B cell (primary cell): ENCODE measurements at regions not wholly inside any gene's neighbourhood (a gene's known extent, or its start where the extent isn't known, plus 50 kb on each side); places are given as distances from the start of the nearest gene placed in this dataset.

ENCODE experiments used
- ATAC-seq: fragments of 200-7000 bp; cut with Tn5 transposase; one replicate; pipeline ENCODE4 v1.10.0; 2021; ENCODE audit warnings: low read depth, mild to moderate bottlenecking, moderate number of reproducible peaks, moderate library complexity
- CTCF ChIA-PET: fragments of 350-600 bp; sonication (Branson Sonifier 250); formaldehyde crosslinking; loops from one replicate; lab custom pipeline; 2021; ENCODE audit warnings: antibody characterized with exemption, inconsistent platforms; lab: Charles Lee
- POLR2A ChIA-PET: fragments of 350-600 bp; sonication (Branson Sonifier 250); formaldehyde crosslinking; loops from one replicate; lab custom pipeline; 2021; ENCODE audit warnings: antibody characterized with exemption; lab: Charles Lee
- DNase-seq: peaks from one replicate; pipeline ENCODE4 v3.0.0; 2013
- H2AFZ ChIP-seq: 2 replicates; pipeline ENCODE4 v1.6.1; 2012; ENCODE audit warnings: mild to moderate bottlenecking, low read depth, low read length; ENCODE audit not compliant: insufficient read depth, poor library complexity, severe bottlenecking
- H3K27ac ChIP-seq, 2 donors: 1 replicate in 1 of 2; 2 replicates in 1 of 2; pipeline ENCODE4 v1.5.1; 2012 to 2013; ENCODE audit warnings: low read length in 2 of 2, mild to moderate bottlenecking in 2 of 2, moderate library complexity in 1 of 2
- H3K27me3 ChIP-seq, 4 experiments: fragments of 200-600 bp in 1 of 4; sonication (generic) in 1 of 4; replicated peaks in 1 of 4; 1 replicate in 2 of 4; 2 replicates in 2 of 4; pipeline versions ENCODE4 v1.6.1 to v1.7.0; 2013 to 2016; ENCODE audit warnings: low read length in 3 of 4, mild to moderate bottlenecking in 2 of 4, mixed read lengths in 1 of 4, moderate library complexity in 1 of 4; ENCODE audit not compliant: insufficient read depth in 4 of 4, control insufficient read depth in 3 of 4; ENCODE audit errors: control extremely low read depth in 1 of 4
- H3K36me3 ChIP-seq, 2 experiments: replicated peaks in 1 of 2; 1 replicate in 1 of 2; 2 replicates in 1 of 2; pipeline versions ENCODE4 v1.6.1 to v1.7.1; 2013; ENCODE audit warnings: low read length in 1 of 2; ENCODE audit not compliant: insufficient read depth in 2 of 2, control insufficient read depth in 1 of 2; ENCODE audit errors: control extremely low read depth in 1 of 2, extremely low read depth in 1 of 2
- H3K4me1 ChIP-seq, 2 donors: fragments of 200-600 bp in 1 of 2; sonication (generic) in 1 of 2; 1 replicate in 1 of 2; 2 replicates in 1 of 2; pipeline versions ENCODE4 v1.5.1 to v1.6.1; 2013 to 2017; ENCODE audit warnings: low read length in 2 of 2; ENCODE audit not compliant: control insufficient read depth in 2 of 2, insufficient read depth in 2 of 2
- H3K4me2 ChIP-seq: replicated peaks from 2 replicates; pipeline ENCODE3; 2012; ENCODE audit warnings: mild to moderate bottlenecking, low read depth, low read length; ENCODE audit not compliant: poor library complexity, severe bottlenecking
- H3K4me3 ChIP-seq, 5 experiments: fragments of 200-600 bp in 1 of 5; sonication (generic) in 1 of 5; 1 replicate in 3 of 5; 2 replicates in 2 of 5; pipeline versions ENCODE4 v1.5.1 to v1.7.0; 2011 to 2016; ENCODE audit warnings: low read length in 4 of 5, mild to moderate bottlenecking in 4 of 5, low read depth in 2 of 5, control low read depth in 1 of 5, moderate library complexity in 1 of 5; ENCODE audit not compliant: insufficient read depth in 1 of 5; ENCODE audit errors: control extremely low read depth in 1 of 5, extremely low read depth in 1 of 5
- H3K79me2 ChIP-seq: fragments of 200-600 bp; sonication (generic); one replicate; pipeline ENCODE4 v1.6.0; 2016; ENCODE audit warnings: low read length; ENCODE audit not compliant: control insufficient read depth, insufficient read depth
- H3K9ac ChIP-seq: fragments of 200-600 bp; sonication (generic); 2 replicates; pipeline ENCODE4 v1.6.1; 2017; ENCODE audit warnings: mild to moderate bottlenecking, low read length, moderate library complexity
- H3K9me3 ChIP-seq, 3 donors: one replicate each; pipeline versions ENCODE4 v1.6.1 to v1.7.1; 2013; ENCODE audit warnings: low read length in 2 of 3; ENCODE audit not compliant: control insufficient read depth in 2 of 3, insufficient read depth in 1 of 3; ENCODE audit errors: control extremely low read depth in 1 of 3
- H4K20me1 ChIP-seq: 2 replicates; pipeline ENCODE4 v1.6.0; 2012; ENCODE audit warnings: mild to moderate bottlenecking, low read length; ENCODE audit not compliant: insufficient read depth, control insufficient read depth, poor library complexity, severe bottlenecking
- H3K27ac Mint-ChIP-seq: one replicate; pipeline ENCODE4 v1.8.0; 2021; ENCODE audit warnings: mixed read lengths
- H3K27me3 Mint-ChIP-seq: one replicate; pipeline ENCODE4 v1.8.0; 2021; ENCODE audit warnings: mixed read lengths
- H3K4me1 Mint-ChIP-seq: one replicate; pipeline ENCODE4 v1.8.0; 2021; ENCODE audit warnings: mixed read lengths
- H3K4me3 Mint-ChIP-seq: one replicate; pipeline ENCODE4 v1.8.0; 2021; ENCODE audit warnings: mixed read lengths
- H3K9me3 Mint-ChIP-seq: one replicate; pipeline ENCODE4 v1.8.0; 2022; ENCODE audit warnings: mixed read lengths; ENCODE audit not compliant: insufficient read depth
- CTCF ChIP-seq: fragments of 200-600 bp; IDR thresholded peaks from one replicate; pipeline ENCODE4 v1.8.0; 2022; ENCODE audit warnings: antibody characterized with exemption, mild to moderate bottlenecking
- EZH2 ChIP-seq: IDR thresholded peaks from 2 replicates; pipeline ENCODE4 v1.6.1; 2012; ENCODE audit warnings: borderline replicate concordance, low read depth, mild to moderate bottlenecking, moderate library complexity, low read length; ENCODE audit not compliant: insufficient read depth, poor library complexity, severe bottlenecking
- WGBS: methylation state at CpG from one replicate; pipeline ENCODE4 v1.1.5; 2013; ENCODE audit warnings: missing lambda C conversion rate; ENCODE audit not compliant: insufficient coverage; 5-methylcytosine and 5-hydroxymethylcytosine counted together
- intact Hi-C: fragments of 100-400 bp; cut with micrococcal nuclease; formaldehyde crosslinking; loops from one replicate; pipeline ENCODE4 v1.10.0; 2022

- H3K27ac ChIP-seq = no peak overlapping the region
- Mint-ChIP-seq H3K27ac (no peak overlapping the region), H3K27me3 (peaks cover 44% of the 10 kb centered on the region), H3K4me3 (no peak overlapping the region), H3K4me1 (no peaks in the 10 kb centered on the region), H3K9me3 (peaks cover 10% of the 10 kb centered on the region)
- no peak overlapping the region for H3K9ac ChIP-seq
- H3K4me1 ChIP-seq = no peaks in the 10 kb centered on the region
- no peak overlapping the region for H2AFZ ChIP-seq
- no peaks in the 10 kb centered on the region for H3K79me2 ChIP-seq
- peaks cover 6 to 12% (median 11%) of the 10 kb centered on the region in 3 donors for H3K9me3 ChIP-seq
- peaks cover 0 to 7% (median 0%) of the 10 kb centered on the region in 4 experiments for H3K27me3 ChIP-seq
- DNase-seq (no peak), ATAC-seq (no peak)
- H3K4me2 ChIP-seq = no peak overlapping the region
- H4K20me1 ChIP-seq = no peaks in the 10 kb centered on the region
- no peak overlapping the region for H3K4me3 ChIP-seq
- CTCF ChIA-PET = no interaction called here
- no peaks in the 10 kb centered on the region for H3K36me3 ChIP-seq
- intact Hi-C loops = no loop called here
- POLR2A ChIA-PET = no interaction called here
- 82% methylated on average over 6 of the region's 8 CpGs for WGBS
- TF ChIP-seq CTCF (no peak), EZH2 (no peak)
Measured at GRCh38 chr2:11042841-11043240, 112.4 kb upstream of the SLC66A3 start.

GRCh38 chr2:11043245-11043644 is 112.0 kb upstream of the SLC66A3 start:
- H3K27me3 ChIP-seq = peaks cover 0 to 7% (median 0%) of the 10 kb centered on the region in 4 experiments
- H3K36me3 ChIP-seq = no peaks in the 10 kb centered on the region
- H3K4me1 Mint-ChIP-seq = no peaks in the 10 kb centered on the region
- no peak overlapping the region for H3K4me2 ChIP-seq
- peaks cover 7% of the 10 kb centered on the region for H3K9me3 Mint-ChIP-seq
- no peak overlapping the region for H2AFZ ChIP-seq
- H3K79me2 ChIP-seq = no peaks in the 10 kb centered on the region
- H3K27ac ChIP-seq = no peak overlapping the region
- H3K4me1 ChIP-seq = no peaks in the 10 kb centered on the region
- H3K4me3 ChIP-seq = no peak overlapping the region
- H3K4me3 Mint-ChIP-seq = no peak overlapping the region
- no peak overlapping the region for H3K27ac Mint-ChIP-seq
- peaks cover 41% of the 10 kb centered on the region for H3K27me3 Mint-ChIP-seq
- peaks cover 6 to 12% (median 11%) of the 10 kb centered on the region in 3 donors for H3K9me3 ChIP-seq
- ATAC-seq = no peak
- intact Hi-C loops = no loop called here
- DNase-seq = no peak
- TF ChIP-seq EZH2 (no peak), CTCF (no peak)
- WGBS = no CpG with 5 or more reads among the region's 2 CpGs
- ChIA-PET CTCF (no interaction called here), POLR2A (no interaction called here)
- H4K20me1 ChIP-seq = no peaks in the 10 kb centered on the region
- H3K9ac ChIP-seq = no peak overlapping the region
